H9 (cell line): ENCODE measurements at regions not wholly inside any gene's neighbourhood (a gene's known extent, or its start where the extent isn't known, plus 50 kb on each side); places are given as distances from the start of the nearest gene placed in this dataset.

Experiments used
- DNase-seq: peaks from one replicate; pipeline ENCODE4 v3.0.0-alpha.2; 2017
- H2AFZ ChIP-seq: one replicate; pipeline ENCODE4 v1.6.1; 2013; ENCODE audit warnings: mild to moderate bottlenecking, low read length, control low read depth, moderate library complexity
- H2AK5ac ChIP-seq: 2 replicates; pipeline ENCODE4 v1.6.1; 2013; ENCODE audit warnings: low read length, control low read depth, mixed read lengths; ENCODE audit not compliant: insufficient read length
- H2BK120ac ChIP-seq: one replicate; pipeline ENCODE4 v1.6.1; 2013; ENCODE audit warnings: low read depth, mild to moderate bottlenecking, low read length, control low read depth, inconsistent platforms; ENCODE audit not compliant: poor library complexity, severe bottlenecking
- H2BK12ac ChIP-seq: 2 replicates; pipeline ENCODE4 v1.6.1; 2013; ENCODE audit warnings: low read length, control low read depth, mixed read lengths, low read depth; ENCODE audit not compliant: insufficient read length
- H2BK15ac ChIP-seq: 2 replicates; pipeline ENCODE4 v1.6.1; 2013; ENCODE audit warnings: low read depth, low read length, control low read depth
- H2BK20ac ChIP-seq: one replicate; pipeline ENCODE4 v1.6.1; 2013; ENCODE audit warnings: low read depth, mild to moderate bottlenecking, low read length, control low read depth, inconsistent platforms; ENCODE audit not compliant: poor library complexity, severe bottlenecking
- H2BK5ac ChIP-seq: 2 replicates; pipeline ENCODE4 v1.6.1; 2013; ENCODE audit warnings: low read length, control low read depth, mixed read lengths; ENCODE audit not compliant: insufficient read length
- H3K14ac ChIP-seq: 2 replicates; pipeline ENCODE4 v1.6.1; 2013; ENCODE audit warnings: low read length, control low read depth; ENCODE audit not compliant: insufficient read depth
- H3K18ac ChIP-seq: 2 replicates; pipeline ENCODE4 v1.6.1; 2013; ENCODE audit warnings: low read depth, mild to moderate bottlenecking, mixed read lengths, low read length, control low read depth; ENCODE audit not compliant: insufficient read length
- H3K23ac ChIP-seq: 2 replicates; pipeline ENCODE4 v1.6.1; 2013; ENCODE audit warnings: low read length, control low read depth, mixed read lengths, low read depth; ENCODE audit not compliant: insufficient read length
- H3K23me2 ChIP-seq: 2 replicates; pipeline ENCODE4 v1.6.1; 2013; ENCODE audit warnings: low read depth, mild to moderate bottlenecking, mixed read lengths, low read length, control low read depth; ENCODE audit not compliant: insufficient read length, poor library complexity, severe bottlenecking
- H3K27ac ChIP-seq: 2 replicates; pipeline ENCODE4 v1.5.1; 2013; ENCODE audit warnings: low read length, control low read depth, mixed read lengths, low read depth; ENCODE audit not compliant: insufficient read length
- H3K27me3 ChIP-seq: 2 replicates; pipeline ENCODE4 v1.6.1; 2013; ENCODE audit warnings: low read length, control low read depth, inconsistent platforms; ENCODE audit not compliant: insufficient read depth
- H3K4ac ChIP-seq: 2 replicates; pipeline ENCODE4 v1.6.1; 2013; ENCODE audit warnings: low read depth, mild to moderate bottlenecking, control low read depth, inconsistent platforms, low read length, moderate library complexity
- H3K4me1 ChIP-seq: 2 replicates; pipeline ENCODE4 v1.6.1; 2013; ENCODE audit warnings: low read length, control low read depth, inconsistent platforms; ENCODE audit not compliant: insufficient read depth
- H3K4me2 ChIP-seq: 2 replicates; pipeline ENCODE4 v1.6.1; 2013; ENCODE audit warnings: low read length, control low read depth, mixed read lengths; ENCODE audit not compliant: insufficient read length, insufficient read depth
- H3K56ac ChIP-seq: 2 replicates; pipeline ENCODE4 v1.6.1; 2013; ENCODE audit warnings: low read depth, mild to moderate bottlenecking, mixed read lengths, low read length, control low read depth; ENCODE audit not compliant: insufficient read length
- H3K79me1 ChIP-seq: 2 replicates; pipeline ENCODE4 v1.6.1; 2013; ENCODE audit warnings: low read depth, mild to moderate bottlenecking, moderate library complexity, low read length, control low read depth, inconsistent platforms; ENCODE audit not compliant: insufficient read depth, poor library complexity, severe bottlenecking
- H3K79me2 ChIP-seq: 2 replicates; pipeline ENCODE4 v1.6.1; 2013; ENCODE audit warnings: low read length, control low read depth, inconsistent platforms; ENCODE audit not compliant: insufficient read depth
- H3K9ac ChIP-seq: 2 replicates; pipeline ENCODE4 v1.6.1; 2013; ENCODE audit warnings: low read length, control low read depth, mixed read lengths; ENCODE audit not compliant: insufficient read length; ENCODE audit errors: extremely low read depth
- H3K9me3 ChIP-seq: one replicate; pipeline ENCODE4 v1.6.1; 2013; ENCODE audit warnings: low read depth, low read length, inconsistent platforms; ENCODE audit not compliant: control insufficient read depth
- H3T11ph ChIP-seq: one replicate; pipeline ENCODE4 v1.6.1; 2013; ENCODE audit warnings: mild to moderate bottlenecking, low read length, control low read depth, inconsistent platforms
- H4K20me1 ChIP-seq: one replicate; pipeline ENCODE4 v1.6.1; 2013; ENCODE audit not compliant: control insufficient read depth, insufficient read length, insufficient read depth
- H4K5ac ChIP-seq: 2 replicates; pipeline ENCODE4 v1.6.1; 2013; ENCODE audit warnings: low read depth, mild to moderate bottlenecking, mixed read lengths, low read length, control low read depth; ENCODE audit not compliant: insufficient read length
- H4K8ac ChIP-seq: replicated peaks from 2 replicates; pipeline ENCODE4 v1.6.1; 2013; ENCODE audit warnings: low read length, control low read depth, mixed read lengths, low read depth; ENCODE audit not compliant: insufficient read length
- H4K91ac ChIP-seq: 2 replicates; pipeline ENCODE4 v1.6.1; 2013; ENCODE audit warnings: low read depth, mild to moderate bottlenecking, moderate library complexity, mixed read lengths, low read length, control low read depth; ENCODE audit not compliant: insufficient read length
- H3K27ac Mint-ChIP-seq, 3 experiments: 2 replicates in 2 of 3; 3 replicates in 1 of 3; pipeline ENCODE4 v1.8.0; 2020 to 2021; ENCODE audit warnings: mixed read lengths in 3 of 3, mild to moderate bottlenecking in 1 of 3, moderate library complexity in 1 of 3
- H3K27me3 Mint-ChIP-seq: 2 replicates; pipeline ENCODE4 v1.8.0; 2021; ENCODE audit warnings: low read depth, mild to moderate bottlenecking, moderate library complexity, mixed read lengths
- H3K36me3 Mint-ChIP-seq, 3 experiments: 2 replicates in 2 of 3; 3 replicates in 1 of 3; pipeline ENCODE4 v1.8.0; 2020 to 2021; ENCODE audit warnings: low read depth in 3 of 3, mixed read lengths in 3 of 3; ENCODE audit not compliant: insufficient read depth in 1 of 3
- H3K4me1 Mint-ChIP-seq, 2 experiments: 2 replicates each; pipeline ENCODE4 v1.8.0; 2020; ENCODE audit warnings: mixed read lengths in 2 of 2
- H3K4me3 Mint-ChIP-seq, 2 experiments: 2 replicates in 1 of 2; 3 replicates in 1 of 2; pipeline ENCODE4 v1.8.0; 2020 to 2021; ENCODE audit warnings: mild to moderate bottlenecking in 2 of 2, mixed read lengths in 2 of 2, moderate library complexity in 1 of 2
- H3K9me3 Mint-ChIP-seq, 2 experiments: 2 replicates in 1 of 2; 3 replicates in 1 of 2; pipeline ENCODE4 v1.8.0; 2020; ENCODE audit warnings: mild to moderate bottlenecking in 2 of 2, mixed read lengths in 2 of 2, moderate library complexity in 1 of 2
- CTCF ChIP-seq: fragments of 200-600 bp; sonication (generic); conservative IDR thresholded peaks from 3 replicates; pipeline ENCODE4 v1.8.0; 2021; ENCODE audit warnings: antibody characterized with exemption, mild to moderate bottlenecking

DNA sequence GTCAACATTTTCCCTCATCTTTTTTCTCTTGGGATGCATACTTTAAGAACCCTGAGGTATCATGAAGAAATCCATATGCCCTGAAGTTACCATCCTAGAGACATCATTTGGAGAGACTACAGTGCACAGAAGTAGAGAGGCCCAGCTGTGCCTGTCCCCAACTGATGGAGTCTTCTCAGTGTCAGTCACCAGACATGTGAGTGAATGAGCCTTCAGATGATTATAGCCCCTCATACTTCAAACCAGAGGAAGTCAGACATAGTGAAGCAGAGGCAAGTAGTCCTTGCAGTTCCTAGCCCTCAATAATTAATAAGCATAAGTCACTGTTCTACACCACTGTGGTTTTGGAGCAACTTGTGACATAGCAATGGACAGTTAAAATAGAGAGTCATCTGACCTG, 194.4 kb upstream of the ITGA4 start:
- Histone ChIP-seq H3K79me1 (no peaks in the 10 kb centered on the region), H3K18ac (no peak overlapping the region), H2AK5ac (no peak overlapping the region), H3T11ph (no peak overlapping the region), H3K23me2 (no peaks in the 10 kb centered on the region), H3K9me3 (no peaks in the 10 kb centered on the region), H2AFZ (no peak overlapping the region), H3K4me2 (no peak overlapping the region), H3K23ac (no peak overlapping the region), H2BK5ac (no peak overlapping the region), H3K27ac (no peak overlapping the region), H2BK12ac (no peak overlapping the region), H2BK120ac (no peak overlapping the region), H4K20me1 (no peaks in the 10 kb centered on the region), H3K14ac (no peak overlapping the region), H4K5ac (no peak overlapping the region), H3K79me2 (no peaks in the 10 kb centered on the region), H2BK20ac (no peak overlapping the region), H4K8ac (no peak overlapping the region), H3K4me1 (no peaks in the 10 kb centered on the region), H4K91ac (no peak overlapping the region), H3K27me3 (no peaks in the 10 kb centered on the region), H2BK15ac (no peak overlapping the region), H3K9ac (no peak overlapping the region), H3K56ac (no peak overlapping the region), H3K4ac (no peak overlapping the region)
- Mint-ChIP-seq H3K4me1 (peaks cover 13 to 18% of the 10 kb centered on the region in 2 experiments), H3K9me3 (no peaks in the 10 kb centered on the region; a peak in 1 of 5 replicates), H3K4me3 (no peak overlapping the region), H3K36me3 (no peaks in the 10 kb centered on the region), H3K27me3 (no peaks in the 10 kb centered on the region), H3K27ac (no peak overlapping the region)
- no peak for TF ChIP-seq CTCF
- DNase-seq, result no peak
